Bone marrow (tissue), 2 donors: ENCODE measurements at regions not wholly inside any gene's neighbourhood (a gene's known extent, or its start where the extent isn't known, plus 50 kb on each side); places are given as distances from the start of the nearest gene placed in this dataset.

Experiments used
- DNase-seq, 2 donors: peaks; one replicate each; lab custom pipeline; 2025; lab: John Stamatoyannopoulos, UW

DNA sequence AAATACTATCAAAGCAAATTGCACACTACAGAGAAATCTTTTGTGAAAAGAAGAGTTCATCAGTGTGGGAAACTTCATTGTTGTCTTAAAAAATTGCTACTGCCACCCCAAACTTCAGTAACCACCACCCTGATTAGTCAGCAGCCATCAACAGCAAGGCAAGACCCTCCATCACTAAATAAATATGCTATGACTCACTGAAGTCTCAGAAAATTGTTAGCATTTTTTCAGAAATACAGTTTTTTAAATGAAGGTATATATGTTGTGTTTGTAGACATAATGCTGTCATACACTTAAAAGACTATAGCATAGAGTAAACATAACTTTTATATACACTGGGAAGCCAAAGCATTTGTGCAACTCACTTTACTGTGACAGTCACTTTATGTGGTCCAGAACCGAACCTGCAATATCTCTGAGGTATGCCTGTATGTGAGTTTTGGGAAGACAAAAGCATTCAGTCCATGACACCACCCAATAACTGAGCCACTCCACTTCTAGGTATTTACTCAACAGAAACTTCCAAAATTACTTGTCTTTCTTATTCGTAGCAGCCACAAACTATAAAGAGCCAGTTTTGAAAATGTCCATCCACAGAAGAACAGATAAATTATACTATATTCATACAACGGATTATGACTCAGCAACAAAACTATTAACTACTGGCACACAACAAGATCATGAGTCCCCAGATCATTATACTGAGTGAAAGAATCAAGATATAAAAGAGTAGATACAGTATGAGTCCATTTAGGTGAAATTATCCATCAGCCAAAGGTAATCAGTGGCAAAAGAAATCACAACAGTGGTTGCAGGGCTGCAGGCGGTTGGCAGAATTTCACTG is 649.6 kb downstream of the BCL11B start:
- no peak for DNase-seq

DNA sequence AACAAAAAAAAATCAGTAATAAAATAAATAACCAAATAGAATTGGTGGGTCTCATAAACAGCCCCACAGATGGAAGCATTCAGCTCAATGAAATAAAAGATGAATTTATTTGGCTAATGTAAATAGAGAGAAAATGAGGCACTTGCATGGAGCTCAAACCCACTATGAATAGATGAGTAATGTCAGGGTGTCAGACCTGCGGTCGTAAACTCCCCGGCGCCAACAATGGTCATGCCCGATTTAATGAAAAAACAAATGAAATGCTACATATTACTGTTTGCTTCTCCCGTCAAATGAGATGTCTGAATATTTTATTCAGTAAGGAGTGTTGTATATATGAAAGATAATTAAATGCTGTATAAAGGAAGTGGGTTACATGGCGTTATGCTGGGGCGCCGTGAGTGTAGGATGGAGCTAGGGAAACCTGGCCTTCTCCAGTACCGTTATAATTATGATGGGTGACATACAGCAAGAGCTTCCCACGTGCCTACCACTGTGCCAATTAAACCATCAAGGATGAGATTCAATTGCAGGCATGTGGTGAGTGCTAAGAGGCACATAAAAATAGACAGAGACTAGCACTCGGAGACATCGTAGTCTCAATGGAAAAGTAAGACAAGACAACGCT is 648.1 kb downstream of the BCL11B start:
- DNase-seq = no peak

DNA sequence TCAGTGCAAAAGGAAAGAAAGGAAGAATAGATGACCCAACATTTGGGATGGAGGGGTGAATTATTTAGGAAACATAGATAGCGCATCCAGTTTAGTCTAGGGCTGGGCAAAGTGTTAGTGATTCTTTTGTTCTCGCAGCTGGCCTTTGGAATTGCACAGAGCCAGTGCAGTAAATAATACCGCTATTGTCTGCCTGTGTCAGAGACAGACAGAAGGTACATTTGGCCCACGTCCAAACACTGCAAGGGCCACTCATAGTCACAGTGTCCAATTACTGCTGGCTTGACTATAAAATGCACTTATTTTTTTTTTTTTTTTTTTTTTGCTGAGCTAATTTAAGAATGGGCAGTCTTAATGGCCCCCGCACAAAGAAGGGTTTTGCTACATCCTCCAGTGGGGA is 638.6 kb downstream of the BCL11B start:
- DNase-seq = no peak

DNA sequence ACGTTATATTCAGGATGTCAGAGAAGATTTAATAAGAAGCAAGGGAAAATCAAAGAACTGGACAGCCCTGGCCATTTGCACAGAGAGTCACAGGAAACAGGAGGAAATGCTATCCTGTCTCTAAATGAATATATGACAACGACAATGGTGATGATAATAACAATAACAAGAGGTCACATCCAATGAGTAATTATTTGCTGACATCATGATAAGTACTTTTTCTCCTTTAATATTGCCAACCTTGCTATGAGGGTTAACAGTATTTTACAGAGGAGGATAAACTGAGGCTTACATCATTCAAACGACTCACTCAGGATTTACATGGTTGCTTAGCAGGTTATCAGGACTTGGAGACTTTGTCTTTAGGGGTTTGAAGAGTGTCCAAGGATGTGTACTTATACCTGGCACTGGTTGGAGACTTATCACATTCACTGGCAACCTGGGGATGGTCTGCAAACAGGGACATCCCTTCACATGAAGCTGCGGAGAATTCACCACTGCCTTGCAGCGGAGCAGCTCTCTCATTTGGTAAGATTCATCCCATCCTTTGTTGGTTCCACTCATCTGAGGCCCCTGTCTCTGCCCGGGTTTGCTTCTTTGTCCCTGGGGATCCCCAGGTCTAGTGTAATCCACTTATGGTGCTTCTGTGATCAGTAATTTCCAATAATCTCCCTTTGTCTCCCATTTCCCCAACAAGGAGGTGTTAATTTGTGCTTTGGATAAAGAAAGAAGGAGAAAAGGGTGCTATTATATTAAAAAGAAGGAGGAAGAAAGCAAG is 637.8 kb downstream of the BCL11B start:
- no peak for DNase-seq

DNA sequence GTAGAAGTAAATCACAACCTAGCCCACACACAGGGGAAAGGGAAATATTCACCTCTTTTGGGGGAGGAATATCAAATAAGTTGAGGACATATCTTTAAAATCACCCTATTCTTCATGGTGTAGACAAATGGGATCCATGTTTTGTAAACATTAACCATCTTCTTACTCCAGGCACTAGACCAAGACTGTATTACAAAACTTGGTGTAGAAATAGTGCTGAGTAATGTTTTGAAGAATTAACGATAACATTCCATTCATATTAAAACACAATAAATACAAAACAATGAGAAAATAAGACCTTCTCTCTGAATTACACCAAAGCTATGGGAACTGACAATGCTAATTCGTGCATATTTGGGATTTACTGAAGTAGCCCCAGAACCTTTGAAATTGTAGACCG is 633.6 kb downstream of the BCL11B start:
- no peak for DNase-seq

DNA sequence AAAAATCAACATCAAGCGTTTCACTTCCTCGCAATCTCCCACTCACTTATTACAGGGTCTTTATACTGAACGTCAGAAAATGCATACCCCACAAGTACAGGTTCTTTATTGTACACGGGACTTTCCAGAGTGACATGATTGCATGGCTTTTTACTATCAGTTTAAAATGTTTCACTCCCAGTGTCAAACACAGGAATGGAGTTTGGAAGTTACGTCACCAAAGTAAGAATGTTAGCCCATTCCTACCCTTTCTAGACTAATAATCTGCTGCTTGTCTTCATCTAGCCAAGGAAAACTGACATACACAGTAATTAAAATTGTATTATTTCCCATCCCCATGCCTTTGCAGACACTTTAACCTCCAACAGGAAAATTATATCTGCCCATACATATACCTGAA is 624.2 kb downstream of the BCL11B start:
- DNase-seq = no peak

DNA sequence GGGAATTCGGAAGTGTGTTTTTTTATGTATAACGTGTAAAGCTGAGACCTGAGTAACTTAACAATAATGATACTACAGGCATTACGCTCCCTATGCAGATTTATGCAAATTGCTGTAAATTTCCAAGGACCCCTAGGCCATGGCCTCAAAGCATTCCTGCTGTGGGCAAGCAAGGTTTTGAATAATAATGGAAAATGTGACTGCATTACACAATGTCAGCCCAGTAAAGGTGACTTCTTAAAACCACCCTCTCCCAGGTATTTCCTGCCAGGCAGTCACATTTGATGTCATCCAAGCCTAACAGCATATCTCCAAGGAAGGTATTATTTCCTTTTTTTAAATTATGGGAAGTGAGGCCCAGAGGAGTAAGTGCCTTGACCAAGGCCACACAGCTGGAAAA is 621.0 kb downstream of the BCL11B start:
- DNase-seq = no peak

DNA sequence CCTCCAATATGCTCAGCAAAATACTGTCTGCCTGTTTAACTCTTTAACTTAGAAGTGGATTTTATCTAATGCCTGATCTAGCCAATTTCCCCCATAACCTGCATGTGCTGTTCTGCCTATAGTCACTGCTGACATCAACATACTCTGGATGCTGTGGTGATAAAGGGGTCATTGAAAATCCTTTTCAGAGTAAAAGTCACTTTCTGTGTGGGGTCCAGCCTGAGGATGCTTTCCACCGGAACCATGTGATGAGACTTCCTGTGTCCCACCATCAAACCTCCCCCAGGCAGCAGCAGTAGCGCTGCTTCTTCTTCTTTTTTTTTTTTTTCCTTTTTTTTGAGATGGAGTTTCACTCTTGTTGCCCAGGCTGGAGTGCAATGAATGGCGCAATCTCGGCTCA is 607.0 kb downstream of the BCL11B start:
- DNase-seq = no peak

DNA sequence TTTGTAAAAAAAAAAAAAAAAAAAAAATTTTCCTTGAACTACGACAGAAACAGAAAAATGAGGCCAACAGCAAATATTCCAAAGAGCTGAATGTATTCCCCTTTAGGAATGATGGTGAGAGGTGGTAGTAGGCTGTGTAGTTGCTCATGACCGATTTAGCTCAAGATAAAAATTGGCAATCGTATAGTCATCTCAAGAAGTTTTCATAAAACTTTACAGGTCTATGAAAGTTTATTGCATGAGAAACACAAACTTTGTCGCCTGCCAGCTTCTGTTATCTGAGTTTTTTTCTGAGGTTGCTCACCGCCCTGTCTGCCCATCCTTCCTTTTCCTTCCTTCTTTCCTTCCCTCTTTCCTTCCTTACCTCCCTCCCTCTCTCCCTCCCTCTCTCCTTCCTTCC is 605.5 kb downstream of the BCL11B start:
- no peak for DNase-seq

DNA sequence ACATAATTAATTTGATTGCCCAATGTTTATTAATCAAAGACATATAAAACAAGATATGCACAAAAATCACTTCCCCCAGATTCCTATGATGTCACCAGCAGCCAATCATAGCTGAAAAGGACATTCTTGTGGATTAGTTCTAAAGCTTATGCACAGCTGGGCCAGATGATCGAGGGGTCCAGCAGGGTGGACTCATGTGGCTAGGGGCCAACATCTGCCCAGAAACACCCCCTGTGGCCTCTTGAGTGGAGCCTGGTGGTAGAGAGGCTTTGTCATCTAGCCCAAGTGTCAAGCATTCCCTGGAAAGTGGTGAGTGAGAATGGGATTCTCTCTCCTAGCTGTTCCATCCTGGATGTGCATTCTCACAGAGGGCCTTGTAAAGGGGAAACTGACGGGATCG is 590.0 kb downstream of the BCL11B start:
- no peak for DNase-seq

DNA sequence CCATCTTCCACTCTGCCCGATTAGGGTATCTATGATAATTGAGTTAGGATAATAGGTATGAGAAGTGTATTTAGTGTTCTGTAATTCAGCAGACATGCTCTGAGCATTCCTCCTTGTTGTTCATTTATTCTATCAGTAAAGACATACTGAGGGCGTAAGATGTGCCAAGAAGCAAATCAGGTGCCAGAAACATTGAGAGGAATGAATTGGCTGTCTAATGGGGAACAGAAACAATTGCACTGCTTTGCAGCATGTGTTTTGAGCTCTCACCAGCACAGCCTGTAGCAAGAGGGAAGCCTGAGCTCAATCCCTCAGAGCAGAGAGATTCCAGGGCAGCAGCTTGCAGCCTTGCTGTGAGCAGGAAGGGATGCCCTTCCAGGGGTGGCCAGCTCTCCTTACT is 589.3 kb downstream of the BCL11B start:
- no peak for DNase-seq

DNA sequence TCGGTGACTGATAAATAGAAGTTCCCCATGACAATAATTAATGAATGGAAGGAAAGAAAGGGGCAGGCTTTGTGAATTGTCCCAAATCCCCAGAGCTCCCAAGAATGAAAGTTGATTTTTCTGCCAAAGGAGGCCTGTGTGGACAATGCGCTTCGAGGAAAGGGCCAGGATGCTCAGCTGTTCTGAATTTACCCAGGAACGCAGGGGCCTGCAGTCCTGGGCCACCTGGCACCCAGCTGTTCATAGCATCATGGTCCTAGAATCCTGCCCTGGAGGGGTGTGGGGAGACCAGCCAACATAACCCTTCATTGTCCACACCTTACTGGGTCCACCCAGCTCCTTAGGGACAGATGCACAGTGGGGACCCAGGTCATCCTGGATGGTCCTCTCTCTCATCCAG is 587.5 kb downstream of the BCL11B start:
- no peak for DNase-seq

DNA sequence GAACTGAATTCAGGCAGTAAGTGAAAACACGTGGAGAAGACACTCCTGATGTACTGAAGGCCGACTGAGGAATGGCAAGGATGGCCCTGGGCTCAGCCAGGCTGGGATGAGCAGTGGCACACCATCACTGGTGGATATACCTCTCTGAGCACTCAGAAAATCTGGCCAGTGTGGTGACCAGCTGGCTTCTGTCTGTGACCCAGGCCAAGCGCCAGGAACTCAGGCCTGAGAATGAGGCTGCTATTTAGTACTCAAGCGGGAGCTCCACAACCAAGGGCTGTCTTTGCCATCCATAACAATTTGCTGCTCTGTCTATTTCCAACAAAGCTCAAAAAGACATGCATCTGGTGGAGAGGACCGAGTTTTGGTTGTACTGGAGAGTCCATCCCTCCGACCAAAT is 586.3 kb downstream of the BCL11B start:
- no peak for DNase-seq

DNA sequence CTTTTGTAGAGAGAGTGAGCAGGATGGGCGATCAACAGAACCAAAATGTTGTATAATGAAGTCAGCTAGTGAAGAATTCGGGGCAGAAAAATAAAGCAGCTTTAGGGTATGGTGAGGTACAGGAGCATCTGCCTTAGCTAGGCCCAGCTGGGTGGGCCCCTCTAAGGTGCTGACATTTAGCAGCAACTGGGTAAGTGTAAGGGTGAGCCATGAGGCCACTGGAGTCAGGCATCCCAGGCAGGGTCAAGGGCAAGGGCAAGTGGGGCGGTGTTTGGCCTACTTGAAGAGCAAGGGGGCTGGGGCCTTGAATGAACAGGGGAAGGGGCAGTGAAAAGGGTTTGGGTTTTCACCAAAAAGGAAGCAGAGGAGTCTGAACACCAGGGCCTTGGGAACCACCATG is 583.6 kb downstream of the BCL11B start:
- DNase-seq = no peak

DNA sequence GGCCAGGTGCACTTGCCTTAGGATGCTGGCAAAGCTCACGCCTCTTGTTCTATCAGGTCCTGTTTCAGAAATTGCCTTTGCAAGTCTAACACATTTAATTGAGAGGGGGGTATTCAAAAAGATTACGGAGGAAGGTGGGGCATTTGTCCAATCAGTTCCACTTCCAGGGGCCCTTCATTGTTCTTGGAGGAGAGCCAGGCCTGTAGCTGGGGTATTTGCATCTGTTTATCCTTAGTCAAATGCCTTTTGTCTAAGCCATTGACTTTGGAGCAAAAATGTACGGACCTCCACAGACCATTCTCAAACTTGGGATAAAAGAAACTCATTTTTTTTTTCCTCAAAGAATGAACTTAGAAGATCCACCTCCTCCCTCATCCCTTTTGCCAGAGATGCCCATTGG is 582.0 kb downstream of the BCL11B start:
- DNase-seq = no peak

DNA sequence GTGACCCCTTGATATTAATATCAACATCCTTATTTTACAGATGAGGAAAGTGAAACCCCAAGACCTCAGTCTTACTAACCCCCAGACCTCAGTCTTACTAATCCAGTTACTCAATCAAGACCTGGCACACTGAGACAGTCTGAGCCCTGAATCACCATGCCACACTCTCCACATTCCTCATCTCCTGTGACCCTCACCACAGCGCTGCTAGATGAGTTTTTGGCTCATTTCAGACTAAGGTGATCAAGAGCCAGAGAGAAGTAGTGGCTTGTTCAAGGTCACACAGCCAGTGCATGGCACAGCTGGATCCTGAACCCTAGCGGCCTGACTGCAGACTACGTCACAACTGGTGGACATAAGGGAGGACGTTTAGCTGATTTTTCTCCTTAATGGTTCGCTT is 579.2 kb downstream of the BCL11B start:
- DNase-seq = no peak

DNA sequence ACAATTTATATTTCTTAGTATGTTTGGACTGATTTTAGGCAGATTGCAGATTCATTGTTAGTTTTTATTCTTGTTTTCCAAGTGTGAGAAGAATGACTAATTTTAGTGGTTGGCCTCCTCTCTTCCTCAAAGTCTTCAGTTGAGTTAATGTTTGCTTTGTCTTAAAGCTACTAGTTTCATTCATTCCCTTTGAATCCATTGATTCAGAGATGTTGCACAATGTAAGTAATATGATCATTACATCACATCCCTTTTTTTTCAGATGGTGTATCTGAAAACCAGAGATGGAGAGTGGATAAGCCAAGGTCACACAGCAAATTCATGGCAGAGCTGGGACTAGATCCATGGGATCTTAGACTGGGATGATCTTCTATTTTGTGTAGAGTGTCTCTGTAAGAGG is 577.5 kb downstream of the BCL11B start:
- no peak for DNase-seq

DNA sequence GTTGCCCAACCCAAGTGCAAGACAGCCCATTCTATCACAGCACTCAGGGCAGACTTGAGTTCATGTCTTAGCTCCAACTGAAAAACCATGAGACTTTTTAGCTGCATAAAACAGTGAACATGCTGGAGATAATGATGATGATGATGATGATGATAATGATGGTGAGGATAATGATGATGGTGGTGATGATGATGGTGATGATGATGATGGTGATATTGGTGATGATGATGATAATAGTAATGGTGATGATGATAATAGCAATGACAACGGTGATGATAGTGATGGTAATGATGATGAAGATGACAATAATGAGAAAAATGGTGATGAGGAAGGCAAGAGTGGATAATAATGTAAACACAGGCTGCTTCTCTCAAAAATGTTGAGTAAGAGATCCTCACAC is 576.2 kb downstream of the BCL11B start:
- DNase-seq = no peak

DNA sequence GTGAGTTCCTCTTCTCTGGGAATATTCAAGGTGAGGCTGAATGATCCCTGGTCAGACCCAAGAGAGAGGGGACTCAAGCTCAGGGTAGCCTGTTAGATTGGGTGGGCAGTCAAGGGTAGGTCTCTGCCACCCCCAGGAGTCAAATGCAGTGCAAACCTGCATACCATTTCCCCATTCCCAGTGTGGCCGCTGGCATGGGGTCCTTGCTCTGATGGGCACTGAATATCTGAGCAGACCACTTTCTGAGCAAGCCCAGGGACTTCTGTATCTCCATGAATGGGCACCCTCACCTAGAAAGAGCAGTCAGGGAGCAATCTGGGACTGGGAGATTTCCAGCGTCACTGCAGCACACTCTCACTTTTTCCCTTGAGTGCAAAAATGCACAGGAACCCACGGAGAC is 573.7 kb downstream of the BCL11B start:
- DNase-seq = no peak

DNA sequence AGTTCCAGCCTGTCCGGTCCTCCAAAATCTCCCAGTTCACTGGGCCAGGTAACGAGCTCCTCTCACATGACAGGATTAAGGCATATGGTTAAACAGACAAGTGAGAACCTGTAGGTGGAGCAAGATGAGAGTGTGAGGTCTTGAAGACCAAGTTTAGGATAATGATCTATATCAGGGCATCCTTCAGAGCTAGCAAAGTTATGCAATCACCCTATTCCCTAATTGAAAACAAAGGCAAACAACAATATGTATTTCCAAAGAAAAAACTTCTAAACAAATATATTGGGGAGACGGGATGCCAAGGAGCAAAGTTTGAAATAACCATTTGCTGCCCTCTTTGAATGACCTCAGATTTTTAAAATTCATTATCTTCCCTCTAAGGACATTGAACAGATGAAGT is 571.2 kb downstream of the BCL11B start:
- no peak for DNase-seq

DNA sequence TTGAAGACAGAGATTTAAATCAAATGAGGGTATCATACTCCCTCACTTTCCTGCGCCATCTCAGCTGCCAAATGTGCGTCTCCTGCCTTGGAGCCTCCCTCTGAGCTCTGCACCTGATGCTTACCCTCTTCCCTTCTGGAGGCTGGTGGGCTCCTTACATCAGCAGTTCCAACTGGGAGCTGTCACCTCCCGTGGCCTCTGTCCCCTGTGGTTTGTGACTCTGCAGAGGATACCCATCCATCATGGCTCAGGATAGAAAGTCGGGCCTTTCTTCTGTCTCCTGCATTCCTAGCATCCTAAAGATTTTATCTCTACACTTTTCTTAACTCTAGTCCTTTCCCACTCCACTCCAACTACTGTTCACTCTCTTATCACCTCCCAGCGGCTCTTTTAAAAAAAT is 570.6 kb downstream of the BCL11B start:
- DNase-seq = no peak

DNA sequence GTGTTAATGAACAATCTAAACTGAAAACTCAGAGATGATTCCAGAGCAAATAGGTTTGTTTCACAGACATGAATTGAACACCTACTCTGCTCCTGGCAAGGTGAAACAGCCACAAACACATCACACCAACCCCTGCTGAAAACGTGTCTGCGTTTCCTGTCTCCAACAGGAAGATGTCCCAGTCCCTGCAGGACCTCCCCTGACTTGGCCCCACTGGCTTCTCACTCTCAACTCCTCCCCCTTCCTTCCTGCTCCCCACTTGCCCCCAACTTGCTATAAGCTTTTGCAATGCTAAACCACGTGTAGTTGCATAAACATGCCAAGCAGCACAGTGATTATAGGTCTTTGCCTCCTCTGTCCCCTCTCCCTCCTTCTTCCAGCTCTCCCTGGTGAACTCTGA is 567.6 kb downstream of the BCL11B start:
- DNase-seq = no peak

DNA sequence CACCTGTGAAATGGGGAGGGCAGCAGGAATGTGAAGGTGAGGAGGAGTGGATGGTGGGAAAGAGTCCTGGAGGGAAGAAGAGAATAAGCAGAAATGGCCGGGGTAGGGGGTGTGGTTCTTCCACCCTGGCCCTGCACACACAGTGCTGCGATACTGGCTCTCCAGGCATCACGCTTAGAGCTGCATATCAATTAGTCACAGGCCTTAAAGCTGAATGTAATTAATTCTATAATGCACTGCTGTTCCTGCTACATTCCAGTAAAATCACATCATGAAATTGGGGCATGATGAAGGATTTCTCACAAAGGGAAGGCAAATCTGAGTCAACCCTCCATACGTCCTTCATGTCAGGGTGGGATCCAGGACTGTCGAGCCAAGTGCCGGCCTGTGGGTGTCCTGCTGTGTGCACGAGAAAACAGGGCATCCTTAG is 566.1 kb downstream of the BCL11B start:
- DNase-seq = no peak
